HEK293 (cell line): ENCODE measurements at regions not wholly inside any gene's neighbourhood (a gene's known extent, or its start where the extent isn't known, plus 50 kb on each side); places are given as distances from the start of the nearest gene placed in this dataset.

ENCODE experiments used
- CTCF ChIA-PET: fragments of 350-600 bp; formaldehyde crosslinking; extraction: SDS; loops from one replicate; lab custom pipeline; 2021; ENCODE audit warnings: antibody characterized with exemption; lab: Yijun Ruan, JAX
- POLR2A ChIA-PET: fragments of 300-600 bp; formaldehyde crosslinking; extraction: SDS; loops from one replicate; lab custom pipeline; 2020; ENCODE audit warnings: antibody characterized with exemption, inconsistent platforms; lab: Yijun Ruan, JAX
- H3K27ac ChIP-seq: fragments of 200-500 bp; sonication (Bioruptor generic); 2 replicates; pipeline ENCODE4 v1.5.1; 2014; ENCODE audit warnings: low read depth, low read length, control low read depth, inconsistent platforms; ENCODE audit errors: extremely low read depth
- H3K36me3 ChIP-seq, 2 experiments: fragments of 200-500 bp in 1 of 2; sonication (Bioruptor generic) in 1 of 2; 1 replicate in 1 of 2; 2 replicates in 1 of 2; pipeline ENCODE4 v1.5.1; 2014 to 2017; ENCODE audit warnings: inconsistent platforms in 2 of 2, low read length in 2 of 2; ENCODE audit not compliant: control insufficient read depth in 2 of 2, insufficient read depth in 1 of 2
- H3K4me1 ChIP-seq: fragments of 200-500 bp; sonication (Bioruptor generic); 2 replicates; pipeline ENCODE4 v1.5.1; 2014; ENCODE audit warnings: mild to moderate bottlenecking, low read length, inconsistent platforms; ENCODE audit not compliant: control insufficient read depth, insufficient read depth
- H3K4me3 ChIP-seq: 2 replicates; pipeline ENCODE4 v1.5.1; 2011; ENCODE audit warnings: low read depth, mild to moderate bottlenecking, control low read depth, low read length, moderate library complexity
- H3K9me3 ChIP-seq: fragments of 200-500 bp; sonication (Bioruptor generic); 2 replicates; pipeline ENCODE4 v1.5.1; 2014; ENCODE audit warnings: low read depth, low read length, inconsistent platforms; ENCODE audit not compliant: control insufficient read depth, insufficient read depth
- CTCF ChIP-seq: fragments of 450-650 bp; formaldehyde crosslinking; IDR thresholded peaks from 2 replicates; pipeline ENCODE4 v1.5.1; 2016; ENCODE audit warnings: missing biosample characterization, missing genetic modification characterization
- IKZF3 ChIP-seq: fragments of 450-650 bp; IDR thresholded peaks from 2 replicates; pipeline ENCODE4 v1.5.0; 2018; ENCODE audit warnings: missing biosample characterization, mild to moderate bottlenecking, missing genetic modification characterization, moderate library complexity
- MZF1 ChIP-seq: fragments of 450-650 bp; formaldehyde crosslinking; IDR thresholded peaks from 2 replicates; pipeline ENCODE4 v1.5.1; 2017; ENCODE audit warnings: missing biosample characterization, missing genetic modification characterization, borderline replicate concordance
- OSR2 ChIP-seq: fragments of 450-650 bp; formaldehyde crosslinking; IDR thresholded peaks from 2 replicates; pipeline ENCODE4 v1.5.1; 2016; ENCODE audit warnings: missing biosample characterization, missing genetic modification characterization
- PRDM2 ChIP-seq: fragments of 450-650 bp; formaldehyde crosslinking; IDR thresholded peaks from 2 replicates; pipeline ENCODE4 v1.5.1; 2016; ENCODE audit warnings: missing biosample characterization, missing genetic modification characterization, borderline replicate concordance
- TRIM28 ChIP-seq: IDR thresholded peaks from 2 replicates; pipeline ENCODE4 v1.6.1; 2011; ENCODE audit warnings: low read length, control low read depth, borderline replicate concordance
- YY1 ChIP-seq: fragments of 450-650 bp; formaldehyde crosslinking; IDR thresholded peaks from 2 replicates; pipeline ENCODE4 v1.5.1; 2018; ENCODE audit warnings: missing biosample characterization, missing genetic modification characterization
- ZBTB1 ChIP-seq: fragments of 450-650 bp; formaldehyde crosslinking; IDR thresholded peaks from 2 replicates; pipeline ENCODE4 v1.5.1; 2016; ENCODE audit warnings: missing biosample characterization, missing genetic modification characterization
- ZFP41 ChIP-seq: fragments of 450-650 bp; formaldehyde crosslinking; IDR thresholded peaks from 2 replicates; pipeline ENCODE4 v1.5.1; 2016; ENCODE audit warnings: missing biosample characterization, missing genetic modification characterization, borderline replicate concordance
- ZNF121 ChIP-seq: fragments of 450-650 bp; formaldehyde crosslinking; IDR thresholded peaks from 2 replicates; pipeline ENCODE4 v1.5.1; 2016; ENCODE audit warnings: missing biosample characterization, missing genetic modification characterization
- ZNF398 ChIP-seq: fragments of 450-650 bp; formaldehyde crosslinking; IDR thresholded peaks from 2 replicates; pipeline ENCODE4 v1.5.1; 2017; ENCODE audit warnings: missing biosample characterization, missing genetic modification characterization
- ZNF488 ChIP-seq: fragments of 450-650 bp; formaldehyde crosslinking; IDR thresholded peaks from 2 replicates; pipeline ENCODE4 v1.5.1; 2016; ENCODE audit warnings: missing biosample characterization, missing genetic modification characterization
- ZNF501 ChIP-seq: fragments of 450-650 bp; formaldehyde crosslinking; IDR thresholded peaks from 2 replicates; pipeline ENCODE4 v1.5.1; 2016; ENCODE audit warnings: missing biosample characterization, missing genetic modification characterization
- ZNF585B ChIP-seq: fragments of 450-650 bp; formaldehyde crosslinking; IDR thresholded peaks from 2 replicates; pipeline ENCODE4 v1.5.1; 2016; ENCODE audit warnings: missing biosample characterization, missing genetic modification characterization
- ZNF639 ChIP-seq: fragments of 450-650 bp; formaldehyde crosslinking; IDR thresholded peaks from 2 replicates; pipeline ENCODE4 v1.5.1; 2016; ENCODE audit warnings: missing biosample characterization, missing genetic modification characterization
- ZNF658 ChIP-seq: fragments of 450-650 bp; formaldehyde crosslinking; IDR thresholded peaks from 2 replicates; pipeline ENCODE4; 2016; ENCODE audit warnings: missing biosample characterization, missing genetic modification characterization
- ZNF768 ChIP-seq: fragments of 450-650 bp; formaldehyde crosslinking; IDR thresholded peaks from 2 replicates; pipeline ENCODE4 v1.5.1; 2018; ENCODE audit warnings: missing biosample characterization, mild to moderate bottlenecking, missing genetic modification characterization
- ZSCAN5A ChIP-seq: fragments of 450-650 bp; formaldehyde crosslinking; IDR thresholded peaks from 2 replicates; pipeline ENCODE4 v1.5.1; 2016; ENCODE audit warnings: missing biosample characterization, missing genetic modification characterization

- TF ChIP-seq CTCF (tag by site-specific recombination) (no peak), ZFP41 (tag by site-specific recombination) (no peak), ZSCAN5A (tag by site-specific recombination) (no peak), OSR2 (tag by site-specific recombination) (no peak), PRDM2 (tag by site-specific recombination) (no peak), ZNF658 (tag by site-specific recombination) (no peak)
These were observed 128.5 kb downstream of the RHOU start (continued) for GRCh38 chr1:228863776-228864175.

GRCh38 chr1:228865627-228866330 is 130.5 kb downstream of the RHOU start:
- Histone ChIP-seq H3K36me3 (no peaks in the 10 kb centered on the region), H3K27ac (peak overlapping the region; percentile 70), H3K4me3 (no peak overlapping the region), H3K9me3 (no peaks in the 10 kb centered on the region), H3K4me1 (peaks cover 37% of the 10 kb centered on the region)
- ChIA-PET CTCF (interaction anchor here (1.4 kb wide), 1 partner anchor 8 kb away, joined by 4 read pairs; no protein-coding TSS in a partner anchor), POLR2A (no interaction called here)
- TF ChIP-seq ZNF768 (no peak), ZNF639 (no peak), ZNF398 (tag by site-specific recombination) (no peak), IKZF3 (tag by site-specific recombination) (no peak), YY1 (tag by site-specific recombination) (no peak), ZNF501 (tag by site-specific recombination) (no peak), ZBTB1 (no peak), ZNF585B (tag by site-specific recombination) (peak; percentile 25; the same call in 1 of the 2 replicates), MZF1 (tag by site-specific recombination) (no peak), ZNF488 (no peak), TRIM28 (no peak), ZNF121 (tag by site-specific recombination) (0 out of 2 replicates have a peak, but pooled peaks have one; percentile 40)
